Fibroblast of lung (primary cell): ENCODE measurements at regions not wholly inside any gene's neighbourhood (a gene's known extent, or its start where the extent isn't known, plus 50 kb on each side); places are given as distances from the start of the nearest gene placed in this dataset.

Source experiments
- DNase-seq, 2 donors: peaks; one replicate each; pipeline versions ENCODE4 v3.0.0 to v3.0.0-alpha.2; 2010; ENCODE audit warnings: low read depth in 2 of 2
- H2AFZ ChIP-seq: 2 replicates; pipeline ENCODE4 v1.5.1; 2012; ENCODE audit warnings: low read length, control low read depth, inconsistent platforms
- H3K27ac ChIP-seq: 2 replicates; pipeline ENCODE4 v1.5.1; 2011; ENCODE audit warnings: low read length, control low read depth; ENCODE audit not compliant: insufficient read depth
- H3K27me3 ChIP-seq: 2 replicates; pipeline ENCODE4 v1.5.1; 2011; ENCODE audit warnings: mild to moderate bottlenecking, low read length; ENCODE audit not compliant: control insufficient read depth, insufficient read depth
- H3K36me3 ChIP-seq: 2 replicates; pipeline ENCODE4 v1.5.1; 2011; ENCODE audit warnings: low read length; ENCODE audit not compliant: control insufficient read depth, insufficient read depth
- H3K4me1 ChIP-seq: 2 replicates; pipeline ENCODE4 v1.5.1; 2011; ENCODE audit warnings: low read length; ENCODE audit not compliant: control insufficient read depth, insufficient read depth; ENCODE audit errors: extremely low read depth
- H3K4me2 ChIP-seq: 2 replicates; pipeline ENCODE4 v1.5.1; 2011; ENCODE audit warnings: low read length, control low read depth; ENCODE audit not compliant: insufficient read depth; ENCODE audit errors: extremely low read depth
- H3K4me3 ChIP-seq, 4 experiments: fragments of 200-600 bp in 1 of 4; sonication (generic) in 1 of 4; replicated peaks in 1 of 4; 2 replicates each; pipeline ENCODE4 v1.5.1; 2011 to 2016; ENCODE audit warnings: low read length in 4 of 4, low read depth in 3 of 4, mild to moderate bottlenecking in 3 of 4, control low read depth in 2 of 4, inconsistent platforms in 1 of 4, mixed read lengths in 1 of 4; ENCODE audit not compliant: insufficient read depth in 1 of 4; ENCODE audit errors: control extremely low read depth in 1 of 4
- H3K79me2 ChIP-seq: 2 replicates; pipeline ENCODE4 v1.5.1; 2012; ENCODE audit warnings: mild to moderate bottlenecking, low read length, inconsistent platforms; ENCODE audit not compliant: control insufficient read depth, insufficient read depth
- H3K9ac ChIP-seq: 2 replicates; pipeline ENCODE4 v1.5.1; 2011; ENCODE audit warnings: mild to moderate bottlenecking, low read length, control low read depth; ENCODE audit not compliant: insufficient read depth
- H3K9me3 ChIP-seq: 2 replicates; pipeline ENCODE4 v1.5.1; 2012; ENCODE audit warnings: low read depth, low read length; ENCODE audit not compliant: control insufficient read depth, insufficient read depth
- H4K20me1 ChIP-seq: 2 replicates; pipeline ENCODE4 v1.5.1; 2011; ENCODE audit warnings: low read length; ENCODE audit not compliant: control insufficient read depth, insufficient read depth; ENCODE audit errors: extremely low read depth
- EZH2 ChIP-seq: IDR thresholded peaks from 2 replicates; pipeline ENCODE4 v1.5.1; 2012; ENCODE audit warnings: low read length, control low read depth, mild to moderate bottlenecking; ENCODE audit errors: missing control alignments
- TF ChIP-seq, protein P1 (sequence below), 2 donors: IDR thresholded peaks in 1 of 2; conservative IDR thresholded peaks in 1 of 2; 1 replicate in 1 of 2; 2 replicates in 1 of 2; pipeline ENCODE4 v1.5.1; 2011 to 2012; ENCODE audit warnings: low read length in 2 of 2, control low read depth in 1 of 2, inconsistent platforms in 1 of 2, low read depth in 1 of 2, mild to moderate bottlenecking in 1 of 2

DNA sequence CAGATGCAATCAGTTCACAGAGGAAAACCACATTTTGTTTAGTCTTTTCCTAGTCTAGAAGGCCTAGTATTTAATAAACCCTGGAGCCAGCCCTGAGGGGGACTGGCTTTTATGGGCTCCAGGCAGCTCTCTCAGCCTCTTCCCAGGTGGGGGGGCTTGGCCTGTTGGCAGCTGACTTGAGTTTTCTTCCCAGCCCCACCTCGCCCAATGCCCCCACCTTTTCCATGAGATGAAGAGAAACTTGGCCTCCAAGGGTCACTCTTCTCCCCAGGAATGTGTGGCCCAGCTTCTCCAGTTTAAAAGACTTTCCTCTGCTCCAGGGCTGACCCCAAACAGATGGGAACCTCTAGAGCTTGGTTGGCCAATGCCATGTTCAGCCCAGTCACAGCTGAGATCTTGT is 196.1 kb downstream of the BMP7 start:
- TF ChIP-seq, protein P1, sequence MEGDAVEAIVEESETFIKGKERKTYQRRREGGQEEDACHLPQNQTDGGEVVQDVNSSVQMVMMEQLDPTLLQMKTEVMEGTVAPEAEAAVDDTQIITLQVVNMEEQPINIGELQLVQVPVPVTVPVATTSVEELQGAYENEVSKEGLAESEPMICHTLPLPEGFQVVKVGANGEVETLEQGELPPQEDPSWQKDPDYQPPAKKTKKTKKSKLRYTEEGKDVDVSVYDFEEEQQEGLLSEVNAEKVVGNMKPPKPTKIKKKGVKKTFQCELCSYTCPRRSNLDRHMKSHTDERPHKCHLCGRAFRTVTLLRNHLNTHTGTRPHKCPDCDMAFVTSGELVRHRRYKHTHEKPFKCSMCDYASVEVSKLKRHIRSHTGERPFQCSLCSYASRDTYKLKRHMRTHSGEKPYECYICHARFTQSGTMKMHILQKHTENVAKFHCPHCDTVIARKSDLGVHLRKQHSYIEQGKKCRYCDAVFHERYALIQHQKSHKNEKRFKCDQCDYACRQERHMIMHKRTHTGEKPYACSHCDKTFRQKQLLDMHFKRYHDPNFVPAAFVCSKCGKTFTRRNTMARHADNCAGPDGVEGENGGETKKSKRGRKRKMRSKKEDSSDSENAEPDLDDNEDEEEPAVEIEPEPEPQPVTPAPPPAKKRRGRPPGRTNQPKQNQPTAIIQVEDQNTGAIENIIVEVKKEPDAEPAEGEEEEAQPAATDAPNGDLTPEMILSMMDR (conservative IDR thresholded peaks at IDR 0.05 in 1 of 2, IDR thresholded peaks at IDR 0.05 in 1 of 2; ENCODE audit: low read depth in 1 of 2, low read length in 2 of 2) = no peak
- no peak for TF ChIP-seq EZH2
- Histone ChIP-seq H3K9me3 (no peaks in the 10 kb centered on the region), H3K27ac (no peak overlapping the region), H3K4me3 (no peak overlapping the region), H3K4me2 (no peak overlapping the region), H4K20me1 (no peaks in the 10 kb centered on the region), H3K9ac (no peak overlapping the region), H3K4me1 (no peaks in the 10 kb centered on the region), H3K27me3 (no peaks in the 10 kb centered on the region), H3K36me3 (no peaks in the 10 kb centered on the region), H2AFZ (no peak overlapping the region), H3K79me2 (no peaks in the 10 kb centered on the region)
- DNase-seq = no peak

DNA sequence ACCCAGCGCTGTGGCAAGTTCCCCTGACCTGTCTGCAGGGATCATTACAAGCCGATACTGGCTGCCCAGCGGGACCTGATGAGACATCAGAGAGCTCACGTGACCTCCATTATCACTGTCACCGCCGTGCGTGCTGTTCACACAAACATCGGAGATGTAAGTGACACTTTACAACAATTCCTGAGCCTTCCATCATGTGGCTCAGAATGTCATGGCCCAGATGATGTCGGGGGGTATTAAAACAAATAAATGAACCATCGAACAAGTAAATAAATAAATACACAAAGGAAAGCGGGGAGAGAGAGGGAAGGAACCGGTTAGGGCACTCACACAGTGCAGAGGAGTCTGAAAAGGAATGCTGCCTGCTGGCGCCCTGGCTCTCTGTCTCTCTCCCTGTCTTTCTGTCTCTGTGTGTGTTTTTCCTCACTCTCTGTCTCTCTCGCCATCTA is 195.1 kb downstream of the BMP7 start:
- Histone ChIP-seq H3K79me2 (no peaks in the 10 kb centered on the region), H3K27me3 (no peaks in the 10 kb centered on the region), H2AFZ (no peak overlapping the region), H3K4me2 (no peak overlapping the region), H3K27ac (no peak overlapping the region), H4K20me1 (no peaks in the 10 kb centered on the region), H3K4me3 (no peak overlapping the region), H3K9me3 (no peaks in the 10 kb centered on the region), H3K9ac (no peak overlapping the region), H3K36me3 (no peaks in the 10 kb centered on the region), H3K4me1 (no peaks in the 10 kb centered on the region)
- no peak for DNase-seq
- TF ChIP-seq, protein P1 (conservative IDR thresholded peaks at IDR 0.05 in 1 of 2, IDR thresholded peaks at IDR 0.05 in 1 of 2; ENCODE audit: low read depth in 1 of 2, low read length in 2 of 2) = no peak
- TF ChIP-seq EZH2 = no peak

DNA sequence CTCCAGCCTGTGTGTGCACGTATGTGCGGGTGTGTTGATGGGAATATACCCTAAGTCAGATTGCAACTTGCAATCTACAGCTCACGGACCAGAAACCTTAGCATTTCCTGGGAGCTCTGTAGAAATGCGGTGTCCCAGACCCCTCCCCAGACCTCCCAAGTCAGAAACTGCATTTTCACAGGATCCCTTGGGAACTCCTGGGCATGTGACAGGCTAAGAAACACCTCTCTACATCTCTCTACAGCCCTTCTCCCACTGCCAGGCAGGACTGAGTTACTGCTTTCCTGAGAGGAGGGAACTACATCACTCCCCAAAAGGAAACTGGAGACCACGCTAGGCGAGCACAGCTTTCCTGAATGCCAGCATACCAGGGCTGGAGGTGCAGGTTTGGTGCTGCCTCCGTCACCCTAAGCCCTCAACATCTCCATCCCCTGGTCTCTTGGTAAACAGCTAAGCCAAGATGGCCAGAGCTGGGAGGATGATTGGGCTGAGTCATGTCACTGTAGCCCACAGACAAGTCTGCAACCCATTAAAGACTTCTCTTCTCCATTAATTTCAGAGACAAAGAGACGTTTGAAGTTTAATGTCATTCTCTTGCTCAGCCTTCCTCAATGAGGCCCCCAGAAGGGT is 194.4 kb downstream of the BMP7 start:
- Histone ChIP-seq H3K9me3 (no peaks in the 10 kb centered on the region), H3K4me2 (no peak overlapping the region), H3K4me1 (no peaks in the 10 kb centered on the region), H3K36me3 (no peaks in the 10 kb centered on the region), H3K4me3 (no peak overlapping the region), H3K27me3 (no peaks in the 10 kb centered on the region), H2AFZ (no peak overlapping the region), H3K9ac (no peak overlapping the region), H3K79me2 (no peaks in the 10 kb centered on the region), H3K27ac (no peak overlapping the region), H4K20me1 (no peaks in the 10 kb centered on the region)
- no peak for TF ChIP-seq EZH2
- TF ChIP-seq, protein P1 (conservative IDR thresholded peaks at IDR 0.05 in 1 of 2, IDR thresholded peaks at IDR 0.05 in 1 of 2; ENCODE audit: low read depth in 1 of 2, low read length in 2 of 2) = no peak
- DNase-seq = no peak
